Colonic mucosa (tissue), 4 donors: ENCODE measurements at regions not wholly inside any gene's neighbourhood (a gene's known extent, or its start where the extent isn't known, plus 50 kb on each side); places are given as distances from the start of the nearest gene placed in this dataset.
A peak's percentile ranks its signal among the peaks of the same experiment; 100 is the strongest.

ENCODE experiments used
- DNase-seq: peaks from one replicate; pipeline ENCODE4 v3.0.0-alpha.2; 2020
- H3K27ac ChIP-seq: fragments of 200-600 bp; one replicate; pipeline ENCODE4 v1.8.0; 2021
- H3K27me3 ChIP-seq: fragments of 200-600 bp; one replicate; pipeline ENCODE4 v1.8.0; 2021
- H3K36me3 ChIP-seq: fragments of 200-600 bp; one replicate; pipeline ENCODE4 v1.8.0; 2021
- H3K4me1 ChIP-seq: fragments of 200-600 bp; one replicate; pipeline ENCODE4 v1.8.0; 2021; ENCODE audit warnings: mild to moderate bottlenecking
- H3K4me3 ChIP-seq: fragments of 200-600 bp; one replicate; pipeline ENCODE4 v1.8.0; 2021
- H3K9ac ChIP-seq, 2 donors: one replicate each; pipeline ENCODE4 v1.7.0; 2013; ENCODE audit warnings: control low read depth in 2 of 2, low read depth in 2 of 2, low read length in 2 of 2
- H3K9me3 ChIP-seq: fragments of 200-600 bp; one replicate; pipeline ENCODE4 v1.8.0; 2021
- CTCF ChIP-seq: fragments of 200-600 bp; IDR thresholded peaks from one replicate; pipeline ENCODE4 v1.8.0; 2022; ENCODE audit warnings: antibody characterized with exemption, mild to moderate bottlenecking
- intact Hi-C: fragments of 100-400 bp; cut with DNase I; formaldehyde crosslinking; loops from one replicate; pipeline ENCODE4 v1.14.1; 2022
- donor health status: healthy.
- donor health status: DM: no; HTN: no; CAD: no.
- donor health status: DM: no; HTN: no; CAD: no.

GRCh38 chr4:53653484-53654053 is 62.3 kb upstream of the LNX1 start:
- no peaks in the 10 kb centered on the region for H3K9me3 ChIP-seq
- peak; percentile 59 for DNase-seq
- H3K4me1 ChIP-seq = peaks cover 9% of the 10 kb centered on the region
- TF ChIP-seq CTCF = no peak
- no peak overlapping the region for H3K9ac ChIP-seq
- peak overlapping the region; percentile 4 for H3K27ac ChIP-seq
- no peak overlapping the region for H3K4me3 ChIP-seq
- intact Hi-C loops = no loop called here
- H3K36me3 ChIP-seq = no peaks in the 10 kb centered on the region
- no peaks in the 10 kb centered on the region for H3K27me3 ChIP-seq

- peak; percentile 82 for DNase-seq
- Histone ChIP-seq H3K4me3 (no peak overlapping the region), H3K4me1 (peaks cover 9% of the 10 kb centered on the region), H3K9ac (no peak overlapping the region), H3K27me3 (no peaks in the 10 kb centered on the region), H3K36me3 (no peaks in the 10 kb centered on the region), H3K27ac (no peak overlapping the region), H3K9me3 (no peaks in the 10 kb centered on the region)
- no peak for TF ChIP-seq CTCF
- intact Hi-C loops = no loop called here
Observed at GRCh38 chr4:53651156-53651735, 60.0 kb upstream of the LNX1 start.

GRCh38 chr4:53649357-53649756 is 58.1 kb upstream of the LNX1 start:
- no peak for TF ChIP-seq CTCF
- Histone ChIP-seq H3K36me3 (no peaks in the 10 kb centered on the region), H3K9ac (no peak overlapping the region), H3K4me3 (no peak overlapping the region), H3K27me3 (no peaks in the 10 kb centered on the region), H3K9me3 (no peaks in the 10 kb centered on the region), H3K4me1 (peaks cover 9% of the 10 kb centered on the region), H3K27ac (no peak overlapping the region)
- no peak for DNase-seq
- intact Hi-C loops = no loop called here

DNA sequence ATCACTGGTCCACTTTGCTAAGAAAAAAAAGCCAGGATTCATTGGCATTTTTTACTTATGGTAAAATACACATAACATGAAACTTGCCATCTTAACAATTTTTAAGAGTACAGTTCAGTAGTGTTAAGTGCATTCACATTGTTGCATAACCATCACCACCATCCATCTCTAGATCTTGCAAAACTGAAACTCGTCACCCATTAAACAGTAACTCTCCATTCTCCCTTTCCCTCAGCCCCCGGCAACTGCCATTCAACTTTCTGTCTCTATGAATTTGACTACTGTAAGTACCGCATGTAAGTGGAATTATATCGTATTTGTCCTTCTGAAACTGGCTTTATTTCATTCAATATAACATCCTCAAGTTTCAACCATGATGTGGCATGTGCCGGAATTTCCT is 56.3 kb upstream of the LNX1 start:
- intact Hi-C loops = no loop called here
- TF ChIP-seq CTCF = no peak
- peak overlapping the region; percentile 88 for H3K27ac ChIP-seq
- peaks cover 4% of the 10 kb centered on the region for H3K4me1 ChIP-seq
- H3K27me3 ChIP-seq = no peaks in the 10 kb centered on the region
- no peaks in the 10 kb centered on the region for H3K9me3 ChIP-seq
- DNase-seq = no peak
- no peak overlapping the region for H3K9ac ChIP-seq
- no peak overlapping the region for H3K4me3 ChIP-seq
- H3K36me3 ChIP-seq = no peaks in the 10 kb centered on the region

GRCh38 chr4:53646795-53647194 is 55.5 kb upstream of the LNX1 start:
- H3K9ac ChIP-seq = no peak overlapping the region
- H3K27ac ChIP-seq = peak overlapping the region; percentile 88
- no peak overlapping the region for H3K4me3 ChIP-seq
- H3K27me3 ChIP-seq = no peaks in the 10 kb centered on the region
- no peaks in the 10 kb centered on the region for H3K36me3 ChIP-seq
- TF ChIP-seq CTCF = no peak
- intact Hi-C loops = no loop called here
- peak; percentile 69 for DNase-seq
- peaks cover 4% of the 10 kb centered on the region for H3K4me1 ChIP-seq
- H3K9me3 ChIP-seq = no peaks in the 10 kb centered on the region
